ENCODE measurements at regions not wholly inside any gene's neighbourhood (a gene's known extent, or its start where the extent isn't known, plus 50 kb on each side); places are given as distances from the start of the nearest gene placed in this dataset.
"Not testable (repeated sequence)": the region's sequence is repeated elsewhere in the genome, so short reads cannot be mapped to it uniquely, and the experiment has no call there.

GRCh38 chr9:31519826-31520225 is 864.6 kb upstream of the ACO1 start:
- no peak for DNase-seq

DNA sequence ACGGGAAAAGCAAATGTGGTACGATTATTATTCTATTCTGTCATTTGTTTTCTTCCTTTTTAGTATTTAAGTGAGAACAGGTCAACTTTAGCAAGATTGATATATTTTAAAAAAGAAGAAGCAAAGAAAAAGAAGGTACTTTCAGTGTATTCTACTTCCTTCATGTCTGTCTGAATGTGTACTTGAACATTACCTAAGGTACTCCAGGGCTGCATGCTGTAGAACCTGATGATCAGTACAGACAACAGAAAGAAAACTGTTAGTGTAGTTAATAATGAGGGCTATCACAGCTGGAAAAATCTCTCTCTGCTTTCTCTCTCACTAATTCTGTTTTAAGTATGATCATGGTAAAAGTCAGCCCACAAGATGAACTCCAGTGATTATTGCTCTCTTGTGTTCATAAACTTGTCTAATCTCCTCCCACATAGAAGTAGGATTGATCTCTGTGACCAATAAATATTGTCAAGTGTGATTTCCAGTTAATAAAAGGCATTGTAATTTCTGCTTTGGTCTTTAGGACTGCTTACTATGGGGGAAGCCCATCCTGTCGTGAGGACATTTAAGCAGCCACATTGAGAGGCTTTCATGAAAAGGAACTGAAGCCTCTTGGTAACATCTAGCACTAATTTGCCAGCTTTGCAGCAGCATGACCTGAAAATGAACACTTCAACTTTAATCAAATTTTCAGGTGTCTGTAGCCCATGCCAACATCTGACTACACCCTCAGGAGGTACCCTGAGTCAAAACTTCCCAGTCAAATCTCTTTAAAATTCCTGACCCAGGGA is 864.0 kb upstream of the ACO1 start:
- no peak for DNase-seq

GRCh38 chr9:31535651-31536050 is 848.8 kb upstream of the ACO1 start:
- no peak for DNase-seq

GRCh38 chr9:31536471-31536870 is 848.0 kb upstream of the ACO1 start:
- DNase-seq, result no peak

- DNase-seq, result peak in 4 of 51 donors; percentile 2 to 75 (median 13)
These were observed 842.6 kb upstream of the ACO1 start for GRCh38 chr9:31541721-31542281.

GRCh38 chr9:31542384-31543055 is 841.9 kb upstream of the ACO1 start:
- DNase-seq, result peak in 2 of 51 donors; percentile 2 to 32

- no peak for DNase-seq
These were observed 829.5 kb upstream of the ACO1 start for GRCh38 chr9:31554941-31555340.

DNA sequence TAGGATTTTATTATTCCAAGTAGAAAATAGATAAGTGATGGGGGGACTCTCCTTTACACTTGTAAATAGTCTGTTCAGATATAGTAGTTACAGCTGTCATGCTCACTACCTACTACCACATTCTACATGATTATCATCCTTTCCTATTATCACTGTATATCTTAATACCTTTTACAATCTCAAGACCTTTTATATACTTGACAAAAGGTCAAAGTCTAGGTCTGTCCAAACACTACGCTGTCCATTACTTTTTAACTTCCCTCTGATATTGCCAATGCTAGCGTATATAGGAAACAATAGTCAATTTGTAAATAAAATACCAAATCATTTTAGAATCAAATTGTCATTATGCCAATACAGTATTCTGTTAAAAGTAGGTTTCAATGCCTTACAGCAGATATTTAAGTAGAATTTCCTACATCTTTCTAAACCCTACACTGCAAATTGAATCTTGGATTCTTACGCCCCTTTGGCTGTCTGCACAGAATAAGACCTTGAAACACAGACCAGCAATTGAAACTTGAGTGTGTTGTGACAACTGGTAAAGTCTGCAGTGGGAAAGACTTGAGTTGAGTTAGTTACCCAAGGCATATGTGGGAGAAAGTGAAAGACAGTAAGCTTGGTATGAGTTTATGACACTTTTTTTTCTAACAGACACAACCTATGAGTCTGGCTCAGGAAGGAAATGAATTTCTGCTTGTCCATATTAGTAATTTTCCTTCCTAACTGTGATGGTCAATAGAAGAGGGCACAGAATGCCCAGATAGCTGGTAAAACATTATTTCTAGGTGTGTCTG is 827.6 kb upstream of the ACO1 start:
- no peak for DNase-seq

DNA sequence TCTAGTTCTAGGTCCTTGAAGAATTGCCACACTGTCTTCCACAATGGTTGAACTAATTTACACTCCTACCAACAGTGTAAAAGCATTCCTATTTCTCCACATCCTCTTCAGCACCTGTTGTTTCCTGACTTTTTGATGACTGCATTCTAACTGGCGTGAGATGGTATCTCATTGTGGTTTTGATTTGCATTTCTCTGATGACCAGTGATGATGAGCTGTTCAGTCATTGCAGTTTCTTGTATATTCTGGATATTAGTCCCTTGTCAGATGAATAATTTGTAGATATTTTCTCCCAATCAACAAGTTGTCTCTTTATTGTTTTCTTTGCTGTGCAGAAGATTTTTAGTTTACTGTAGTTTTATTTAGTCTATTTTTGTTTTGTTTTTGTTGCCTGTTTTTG is 812.3 kb upstream of the ACO1 start:
- DNase-seq, result not testable (repeated sequence)

DNA sequence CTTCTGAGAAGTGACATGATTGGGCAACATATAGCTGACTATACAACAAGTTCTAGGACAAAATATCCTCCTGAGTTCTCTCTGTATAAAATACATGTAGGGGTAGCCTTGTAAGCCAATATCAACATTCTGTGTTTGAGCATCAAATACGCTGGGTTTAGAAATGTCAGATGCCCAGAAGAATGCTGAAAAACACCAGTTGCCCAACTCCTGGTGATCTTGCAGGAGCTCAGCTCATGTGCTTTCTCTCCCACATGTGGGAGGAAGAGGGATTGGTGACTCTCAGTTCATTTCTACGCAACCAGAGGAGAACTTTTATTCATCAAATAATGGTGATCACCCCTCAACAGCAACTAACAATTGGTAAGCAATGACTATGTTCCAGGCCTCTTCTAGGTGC is 810.9 kb upstream of the ACO1 start:
- no peak for DNase-seq

DNA sequence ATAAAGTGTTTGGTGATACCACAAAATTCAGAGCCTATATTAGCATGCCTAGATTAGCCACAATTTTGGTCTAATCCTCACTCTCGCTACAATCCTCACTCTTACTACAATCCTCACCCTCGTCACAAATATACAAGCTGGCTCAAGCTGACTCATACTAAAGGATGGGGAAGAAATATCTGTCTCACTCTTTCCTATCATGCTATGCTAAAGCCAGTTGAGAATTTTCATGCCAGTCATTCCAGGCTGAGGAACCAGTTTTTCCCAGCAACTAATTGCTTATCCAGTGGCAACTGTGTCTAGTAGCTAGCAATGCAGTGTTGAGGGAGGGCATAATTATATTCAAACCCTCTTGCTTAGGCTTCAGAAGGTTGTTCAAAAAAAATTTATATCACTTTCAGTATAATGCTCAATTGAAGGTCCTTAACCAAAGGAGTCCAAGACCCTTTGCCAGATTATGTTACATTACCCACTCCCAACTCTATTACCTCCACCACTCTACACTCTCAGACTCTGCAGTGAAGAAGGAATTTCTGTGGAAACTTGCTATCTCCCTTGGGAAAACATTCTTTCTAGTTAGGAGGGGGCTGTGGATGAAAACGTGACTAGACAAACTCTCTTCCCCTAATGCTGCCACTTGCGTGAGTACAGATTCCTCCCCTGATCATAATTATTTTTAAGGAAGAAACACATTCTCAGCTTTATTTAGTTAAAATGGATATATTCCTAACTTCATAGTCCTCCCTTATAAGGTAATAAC is 810.3 kb upstream of the ACO1 start:
- DNase-seq, result no peak

GRCh38 chr9:31582071-31582470 is 802.4 kb upstream of the ACO1 start:
- no peak for DNase-seq

GRCh38 chr9:31582561-31582960 is 801.9 kb upstream of the ACO1 start:
- no peak for DNase-seq

DNA sequence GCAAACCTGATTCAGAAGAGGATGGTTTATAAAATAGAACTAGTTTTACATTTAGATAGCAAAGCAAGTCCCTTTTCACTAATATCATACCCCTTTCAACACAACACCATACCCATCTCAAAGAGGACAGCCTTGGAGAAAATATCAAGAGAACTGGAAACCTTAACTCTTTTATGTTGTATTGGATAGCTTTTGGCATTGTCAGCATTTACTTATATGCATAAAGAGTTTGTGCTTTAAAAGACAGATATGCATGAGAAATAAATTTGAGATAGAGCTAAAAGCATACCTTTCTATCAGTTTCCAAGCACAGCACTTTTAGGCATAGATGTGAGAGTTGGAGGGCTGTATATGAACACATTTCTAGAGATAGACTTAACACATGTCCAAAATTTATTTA is 799.3 kb upstream of the ACO1 start:
- DNase-seq, result no peak

- no peak for DNase-seq
These were observed 797.3 kb upstream of the ACO1 start for GRCh38 chr9:31587146-31587545.

DNA sequence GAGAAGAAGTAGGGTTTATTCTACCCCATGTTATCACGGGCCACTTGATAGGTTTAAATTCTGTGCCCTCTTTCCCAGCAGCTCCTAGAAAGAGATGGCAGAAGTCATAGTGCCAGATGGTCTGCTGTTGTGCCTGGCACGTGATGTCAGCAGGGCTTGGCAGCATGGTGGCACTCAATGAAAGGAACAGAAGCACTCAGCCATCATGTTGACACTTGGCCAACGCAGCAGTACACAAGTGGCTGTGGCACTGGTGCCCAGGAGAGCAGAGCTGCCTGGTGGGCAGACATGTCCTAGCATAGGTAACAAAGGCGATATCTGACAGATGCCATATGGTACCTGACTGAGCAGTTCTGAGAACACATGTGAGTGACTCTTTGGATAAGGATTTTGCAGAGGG is 796.4 kb upstream of the ACO1 start:
- DNase-seq, result peak in 6 of 51 donors; percentile 0 to 26 (median 2)

DNA sequence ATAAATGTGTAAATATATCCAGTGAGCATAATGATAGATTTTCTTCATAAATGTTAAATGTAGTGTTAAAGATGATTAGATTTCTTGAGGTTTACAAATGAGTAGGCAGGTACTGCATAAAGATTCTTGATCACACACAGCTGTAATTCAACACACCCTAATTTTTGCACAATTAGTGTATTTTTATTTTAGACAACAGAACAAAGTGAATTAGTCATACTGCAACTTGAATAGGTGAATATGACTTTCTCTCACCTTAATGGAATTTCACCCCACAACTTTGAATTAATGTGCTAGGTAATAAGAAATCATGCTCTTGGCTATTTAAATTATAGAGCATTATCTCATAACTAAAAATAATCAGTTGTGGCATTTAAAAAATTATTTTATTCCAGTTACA is 795.7 kb upstream of the ACO1 start:
- no peak for DNase-seq

GRCh38 chr9:31590091-31590490 is 794.4 kb upstream of the ACO1 start:
- no peak for DNase-seq

GRCh38 chr9:31597086-31597485 is 787.4 kb upstream of the ACO1 start:
- not testable (repeated sequence) for DNase-seq

DNA sequence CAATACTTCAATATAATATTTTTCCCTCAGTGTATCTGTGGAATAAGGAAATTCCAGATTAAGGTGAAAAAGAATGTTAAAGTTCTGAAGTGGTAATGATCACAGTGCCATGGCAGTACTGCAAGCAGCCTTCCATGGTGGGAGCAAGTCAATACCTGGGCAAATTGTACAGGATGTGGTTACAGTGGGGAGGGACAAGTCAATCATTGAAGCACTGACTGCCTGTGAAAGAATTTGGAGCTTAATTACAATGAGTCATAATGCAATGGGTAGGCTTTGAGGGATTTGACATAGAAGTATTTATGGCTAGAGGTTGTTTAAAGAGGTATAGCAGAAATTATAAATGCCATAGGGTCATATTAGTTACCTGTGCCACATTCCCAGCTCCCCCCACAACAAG is 786.5 kb upstream of the ACO1 start:
- no peak for DNase-seq

DNA sequence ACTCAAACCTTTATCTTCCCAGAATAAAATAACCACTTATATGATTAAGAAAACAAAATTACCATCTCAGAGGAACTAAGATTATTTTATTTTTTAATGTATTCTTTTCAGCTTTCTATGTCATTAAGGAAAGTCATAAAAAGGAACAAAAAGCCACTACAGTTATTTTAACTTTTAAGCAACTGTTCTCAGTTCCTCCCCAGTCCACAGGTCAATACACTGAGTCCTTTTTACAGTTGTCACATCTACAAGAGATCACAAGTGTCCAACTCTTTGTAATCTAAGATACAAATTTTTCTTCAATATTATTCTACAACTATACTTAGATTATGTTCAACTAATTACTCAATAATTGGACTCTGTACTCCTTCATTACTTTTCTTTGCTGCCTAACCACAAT is 782.8 kb upstream of the ACO1 start:
- no peak for DNase-seq
